ENCODE measurements at regions not wholly inside any gene's neighbourhood (a gene's known extent, or its start where the extent isn't known, plus 50 kb on each side); places are given as distances from the start of the nearest gene placed in this dataset.

- TF ChIP-seq POLR2A (IDR thresholded peaks at IDR 0.05) (no peak), CTCF (IDR thresholded peaks at IDR 0.05) (no peak), POLR2AphosphoS5 (IDR thresholded peaks at IDR 0.05) (no peak)
Observed at GRCh38 chr12:45634273-45634917, 95.1 kb upstream of the ARID2 start.

All from suprapubic skin (tissue), 4 donors.